ENCODE measurements at regions not wholly inside any gene's neighbourhood (a gene's known extent, or its start where the extent isn't known, plus 50 kb on each side); places are given as distances from the start of the nearest gene placed in this dataset.

- no peak for DNase-seq
These were observed 76.1 kb upstream of the TMEM33 start for GRCh38 chr4:41859087-41859486.

- DNase-seq = no peak
These were observed 78.0 kb upstream of the TMEM33 start for GRCh38 chr4:41857226-41857641.

- DNase-seq = no peak
These were observed 78.4 kb upstream of the TMEM33 start for GRCh38 chr4:41856797-41857196.

GRCh38 chr4:41853973-41854372 is 81.3 kb upstream of the TMEM33 start:
- DNase-seq = no peak

- DNase-seq = no peak
These were observed 83.0 kb upstream of the TMEM33 start for GRCh38 chr4:41852229-41852628.

GRCh38 chr4:41851621-41852020 is 83.6 kb upstream of the TMEM33 start:
- no peak for DNase-seq

- no peak for DNase-seq
These were observed 90.9 kb upstream of the TMEM33 start for GRCh38 chr4:41844327-41844726.

- DNase-seq = no peak
These were observed 91.7 kb upstream of the PHOX2B start for GRCh38 chr4:41839916-41840854.

GRCh38 chr4:41838590-41838989 is 90.1 kb upstream of the PHOX2B start:
- DNase-seq = no peak

GRCh38 chr4:41835321-41835995 is 86.9 kb upstream of the PHOX2B start:
- no peak for DNase-seq

GRCh38 chr4:41832961-41833360 is 84.4 kb upstream of the PHOX2B start:
- no peak for DNase-seq

GRCh38 chr4:41822325-41822724 is 73.8 kb upstream of the PHOX2B start:
- no peak for DNase-seq

- no peak for DNase-seq
These were observed 71.9 kb upstream of the PHOX2B start for GRCh38 chr4:41820473-41820872.

GRCh38 chr4:41819621-41820020 is 71.1 kb upstream of the PHOX2B start:
- DNase-seq = no peak

GRCh38 chr4:41815473-41815872 is 66.9 kb upstream of the PHOX2B start:
- no peak for DNase-seq

GRCh38 chr4:41814565-41814964 is 66.0 kb upstream of the PHOX2B start:
- no peak for DNase-seq

- DNase-seq = no peak
These were observed 58.3 kb upstream of the PHOX2B start for GRCh38 chr4:41806807-41807206.

GRCh38 chr4:41802590-41802989 is 54.1 kb upstream of the PHOX2B start:
- no peak for DNase-seq

GRCh38 chr4:41799126-41799525 is 50.6 kb upstream of the PHOX2B start:
- DNase-seq = no peak

Data from 8988T (cell line).